ENCODE measurements at regions not wholly inside any gene's neighbourhood (a gene's known extent, or its start where the extent isn't known, plus 50 kb on each side); places are given as distances from the start of the nearest gene placed in this dataset.
"Not testable (repeated sequence)": the region's sequence is repeated elsewhere in the genome, so short reads cannot be mapped to it uniquely, and the experiment has no call there.

- H3K4me3 ChIP-seq (replicated peaks; ENCODE audit: low read depth, low read length) = no peak overlapping the region
- no peak for DNase-seq (ENCODE audit: low read depth)
- TF ChIP-seq, protein P1, sequence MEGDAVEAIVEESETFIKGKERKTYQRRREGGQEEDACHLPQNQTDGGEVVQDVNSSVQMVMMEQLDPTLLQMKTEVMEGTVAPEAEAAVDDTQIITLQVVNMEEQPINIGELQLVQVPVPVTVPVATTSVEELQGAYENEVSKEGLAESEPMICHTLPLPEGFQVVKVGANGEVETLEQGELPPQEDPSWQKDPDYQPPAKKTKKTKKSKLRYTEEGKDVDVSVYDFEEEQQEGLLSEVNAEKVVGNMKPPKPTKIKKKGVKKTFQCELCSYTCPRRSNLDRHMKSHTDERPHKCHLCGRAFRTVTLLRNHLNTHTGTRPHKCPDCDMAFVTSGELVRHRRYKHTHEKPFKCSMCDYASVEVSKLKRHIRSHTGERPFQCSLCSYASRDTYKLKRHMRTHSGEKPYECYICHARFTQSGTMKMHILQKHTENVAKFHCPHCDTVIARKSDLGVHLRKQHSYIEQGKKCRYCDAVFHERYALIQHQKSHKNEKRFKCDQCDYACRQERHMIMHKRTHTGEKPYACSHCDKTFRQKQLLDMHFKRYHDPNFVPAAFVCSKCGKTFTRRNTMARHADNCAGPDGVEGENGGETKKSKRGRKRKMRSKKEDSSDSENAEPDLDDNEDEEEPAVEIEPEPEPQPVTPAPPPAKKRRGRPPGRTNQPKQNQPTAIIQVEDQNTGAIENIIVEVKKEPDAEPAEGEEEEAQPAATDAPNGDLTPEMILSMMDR (IDR thresholded peaks at IDR 0.05; ENCODE audit: low read length, missing control alignments) = no peak
Measured at GRCh38 chr12:89774645-89775044, 66.0 kb upstream of the ATP2B1 start.

GRCh38 chr12:89770391-89770790 lies 61.8 kb upstream of the ATP2B1 start:
- no peak for DNase-seq (ENCODE audit: low read depth)
- TF ChIP-seq, protein P1 (IDR thresholded peaks at IDR 0.05; ENCODE audit: low read length, missing control alignments) = no peak
- H3K4me3 ChIP-seq (replicated peaks; ENCODE audit: low read depth, low read length) = no peak overlapping the region

DNA sequence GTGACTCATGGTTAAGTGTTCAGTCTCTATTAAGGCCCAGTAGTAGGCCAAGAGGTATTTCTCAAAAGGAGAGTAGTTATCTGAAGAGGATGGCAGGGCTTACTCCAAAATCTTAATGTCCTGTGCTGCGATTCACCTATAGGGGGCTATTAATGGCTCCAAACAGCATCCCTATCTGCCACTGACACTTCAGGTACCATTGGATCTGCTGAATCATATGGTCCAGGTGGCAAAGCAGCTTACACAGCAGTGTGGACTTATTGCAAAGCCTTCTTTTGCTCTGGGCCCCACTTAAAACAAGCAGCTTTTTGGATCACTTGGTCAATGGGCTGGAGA lies 60.8 kb upstream of the ATP2B1 start:
- TF ChIP-seq, protein P1 (IDR thresholded peaks at IDR 0.05; ENCODE audit: low read length, missing control alignments) = no peak
- no peak for DNase-seq (ENCODE audit: low read depth)
- no peak overlapping the region for H3K4me3 ChIP-seq (replicated peaks; ENCODE audit: low read depth, low read length)

DNA sequence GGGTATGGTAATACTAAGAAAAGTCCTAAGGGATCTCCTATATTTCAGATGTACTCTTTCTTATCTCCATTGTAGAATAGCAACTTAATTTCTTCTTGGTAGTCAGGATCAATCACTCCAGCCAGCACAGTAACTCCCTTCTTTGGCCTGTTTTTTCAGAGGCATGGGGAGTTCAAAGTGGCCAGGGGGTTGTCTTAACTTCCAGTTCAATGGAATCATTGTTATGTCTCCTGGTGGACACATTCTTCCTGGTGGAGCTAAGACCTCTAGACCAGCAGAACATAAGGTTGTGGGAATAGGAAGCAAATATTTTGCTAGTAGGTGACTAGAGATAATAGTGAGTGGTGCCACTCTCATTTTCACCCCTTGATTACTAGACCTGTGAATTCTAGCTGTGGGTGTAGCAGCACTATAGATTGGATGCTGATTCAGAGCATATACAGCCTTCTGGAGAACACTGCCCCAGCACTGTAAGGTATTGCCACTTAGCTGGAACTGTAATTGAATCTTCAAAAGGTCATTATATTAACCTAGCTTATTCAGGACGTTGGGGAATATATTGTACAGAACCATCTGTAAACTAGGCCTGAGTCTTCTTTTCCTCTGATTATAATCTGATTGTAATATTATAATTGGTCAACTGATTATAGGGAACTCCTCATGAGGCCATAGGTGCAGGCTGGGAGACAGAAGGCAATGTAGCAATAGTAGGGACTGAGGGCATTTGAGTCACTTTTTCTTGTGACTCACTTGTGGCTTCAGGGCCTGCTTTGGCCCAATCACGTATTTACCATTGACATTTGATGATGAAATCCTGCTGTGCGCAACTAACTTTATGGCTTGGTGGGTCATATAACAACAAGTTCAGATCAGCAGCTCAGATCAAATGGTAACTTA lies 60.2 kb upstream of the ATP2B1 start:
- TF ChIP-seq, protein P1 (IDR thresholded peaks at IDR 0.05; ENCODE audit: low read length, missing control alignments) = no peak
- peak; percentile 81 for DNase-seq (ENCODE audit: low read depth)
- H3K4me3 ChIP-seq (replicated peaks; ENCODE audit: low read depth, low read length) = no peak overlapping the region

- TF ChIP-seq, protein P1 (IDR thresholded peaks at IDR 0.05; ENCODE audit: low read length, missing control alignments) = no peak
- no peak for DNase-seq (ENCODE audit: low read depth)
- no peak overlapping the region for H3K4me3 ChIP-seq (replicated peaks; ENCODE audit: low read depth, low read length)
Measured at GRCh38 chr12:89765959-89766824, 57.6 kb upstream of the ATP2B1 start.

GRCh38 chr12:89764164-89764563 lies 55.5 kb upstream of the ATP2B1 start:
- not testable (repeated sequence) for H3K4me3 ChIP-seq (replicated peaks; ENCODE audit: low read depth, low read length); DNase-seq (ENCODE audit: low read depth)

DNA sequence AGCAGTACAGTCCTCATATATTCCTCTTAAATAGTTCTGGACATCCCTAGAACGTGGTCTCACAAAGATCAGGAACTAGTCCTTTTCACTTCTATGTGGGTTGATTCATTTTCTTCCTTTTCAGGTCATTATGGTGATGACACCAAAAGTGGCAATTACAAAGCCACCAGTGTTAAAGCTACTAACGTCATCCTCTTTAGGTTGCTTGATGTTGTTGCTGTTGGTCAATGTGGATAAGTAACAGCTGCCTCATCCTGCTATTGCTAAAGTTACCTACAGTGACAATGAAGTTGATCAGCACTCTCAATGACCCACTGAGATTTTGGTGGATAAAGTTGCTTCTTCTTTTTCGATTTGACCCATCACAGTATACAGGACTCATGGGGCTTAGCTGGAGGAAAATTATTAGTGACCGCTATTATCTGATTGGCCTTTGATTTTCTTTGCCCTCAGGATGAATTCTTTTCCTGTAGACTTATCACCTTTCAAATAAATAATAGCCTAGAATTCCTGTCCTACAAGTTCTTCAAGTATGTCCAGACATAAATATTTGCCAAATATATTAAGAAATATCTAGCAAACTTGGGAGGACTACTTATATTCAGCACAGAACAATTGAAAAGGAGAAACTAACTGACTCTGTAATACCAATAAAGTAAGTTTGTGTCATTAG lies 54.0 kb upstream of the ATP2B1 start:
- H3K4me3 ChIP-seq (replicated peaks; ENCODE audit: low read depth, low read length) = no peak overlapping the region
- no peak for DNase-seq (ENCODE audit: low read depth)
- TF ChIP-seq, protein P1 (IDR thresholded peaks at IDR 0.05; ENCODE audit: low read length, missing control alignments) = no peak
